ENCODE measurements at regions not wholly inside any gene's neighbourhood (a gene's known extent, or its start where the extent isn't known, plus 50 kb on each side); places are given as distances from the start of the nearest gene placed in this dataset.

- TF ChIP-seq POLR2A (IDR thresholded peaks at IDR 0.05; ENCODE audit: low read length) (no peak), GATA1 (IDR thresholded peaks at IDR 0.05; ENCODE audit: low read depth, low read length) (no peak)
These were observed 627.9 kb upstream of the KLF12 start for GRCh38 chr13:74761801-74762757.

Measured in erythroblast (primary cell).